Common myeloid progenitor, CD34-positive (primary cell): ENCODE measurements at regions not wholly inside any gene's neighbourhood (a gene's known extent, or its start where the extent isn't known, plus 50 kb on each side); places are given as distances from the start of the nearest gene placed in this dataset.

Experiments
- CTCF ChIA-PET: fragments of 350-600 bp; sonication (Branson Sonifier 250); formaldehyde crosslinking; loops from one replicate; lab custom pipeline; 2021; ENCODE audit warnings: antibody characterized with exemption; lab: Charles Lee
- POLR2A ChIA-PET: fragments of 350-600 bp; sonication (Branson Sonifier 250); formaldehyde crosslinking; loops from one replicate; lab custom pipeline; 2021; ENCODE audit warnings: antibody characterized with exemption; lab: Charles Lee
- DNase-seq, 3 donors: peaks; one replicate each; pipeline versions ENCODE4 v3.0.0 to v3.0.0-alpha.2; 2013
- H3K27ac ChIP-seq, 2 experiments: 1 replicate in 1 of 2; 2 replicates in 1 of 2; pipeline ENCODE4 v1.7.0; 2013; ENCODE audit warnings: inconsistent platforms in 2 of 2, low read length in 2 of 2, mild to moderate bottlenecking in 2 of 2, low read depth in 1 of 2, moderate library complexity in 1 of 2; ENCODE audit not compliant: severe bottlenecking in 2 of 2, insufficient read depth in 1 of 2, poor library complexity in 1 of 2
- H3K27me3 ChIP-seq, 5 experiments: replicated peaks in 2 of 5; 1 replicate in 3 of 5; 2 replicates in 2 of 5; pipeline versions ENCODE4 v1.6.1 to v1.7.0; 2013; ENCODE audit warnings: low read length in 4 of 5, mild to moderate bottlenecking in 2 of 5, moderate library complexity in 2 of 5, inconsistent platforms in 1 of 5; ENCODE audit not compliant: insufficient read depth in 5 of 5, control insufficient read depth in 4 of 5
- H3K36me3 ChIP-seq, 4 experiments: 1 replicate in 2 of 4; 2 replicates in 2 of 4; pipeline versions ENCODE4 v1.6.1 to v1.7.0; 2013; ENCODE audit warnings: low read length in 3 of 4, control low read depth in 1 of 4, mild to moderate bottlenecking in 1 of 4; ENCODE audit not compliant: control insufficient read depth in 4 of 4, insufficient read depth in 4 of 4
- H3K4me1 ChIP-seq, 4 experiments: 1 replicate in 3 of 4; 2 replicates in 1 of 4; pipeline versions ENCODE4 v1.6.1 to v1.7.1; 2013; ENCODE audit warnings: low read length in 3 of 4, mild to moderate bottlenecking in 3 of 4, control low read depth in 1 of 4, inconsistent platforms in 1 of 4, moderate library complexity in 1 of 4; ENCODE audit not compliant: control insufficient read depth in 4 of 4, insufficient read depth in 4 of 4; ENCODE audit errors: control extremely low read depth in 1 of 4
- H3K4me3 ChIP-seq, 7 experiments: 1 replicate in 4 of 7; 2 replicates in 3 of 7; pipeline versions ENCODE4 v1.5.1 to v1.7.0; 2013; ENCODE audit warnings: mild to moderate bottlenecking in 7 of 7, low read length in 6 of 7, moderate library complexity in 6 of 7, inconsistent platforms in 2 of 7, low read depth in 2 of 7, control low read depth in 1 of 7; ENCODE audit not compliant: insufficient read depth in 4 of 7, control insufficient read depth in 1 of 7; ENCODE audit errors: extremely low read depth in 1 of 7
- H3K9me3 ChIP-seq, 5 experiments: 1 replicate in 4 of 5; 2 replicates in 1 of 5; pipeline versions ENCODE4 v1.6.1 to v1.7.1; 2013; ENCODE audit warnings: low read length in 4 of 5, mild to moderate bottlenecking in 2 of 5, inconsistent platforms in 1 of 5, low read depth in 1 of 5, moderate library complexity in 1 of 5; ENCODE audit not compliant: control insufficient read depth in 4 of 5, insufficient read depth in 2 of 5; ENCODE audit errors: control extremely low read depth in 1 of 5
- WGBS: methylation state at CpG from one replicate; pipeline ENCODE4 v1.1.5; 2013; ENCODE audit not compliant: insufficient coverage; 5-methylcytosine and 5-hydroxymethylcytosine counted together

DNA sequence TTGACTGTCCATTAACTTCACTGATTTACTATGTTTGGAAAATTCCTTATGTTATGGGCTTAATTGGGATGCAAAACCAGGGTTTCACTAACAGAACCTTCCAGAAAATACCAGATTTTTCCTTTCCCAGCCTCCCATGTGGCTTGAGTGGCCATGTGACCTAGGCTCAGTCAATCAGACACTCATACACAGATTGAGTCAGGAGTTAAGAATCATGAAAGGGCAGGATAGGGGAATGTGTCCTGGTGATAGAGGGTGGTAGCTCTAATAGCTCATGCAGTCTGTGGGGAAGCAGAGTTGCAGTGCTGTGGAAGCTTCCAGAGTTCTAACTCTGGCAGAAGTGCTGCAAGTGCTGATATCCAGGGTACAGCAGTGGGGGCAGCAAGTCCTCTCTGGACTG, 134.1 kb upstream of the IFNG-AS1 start:
- Histone ChIP-seq H3K27me3 (peaks cover 0 to 7% (median 4%) of the 10 kb centered on the region in 5 experiments), H3K27ac (no peak overlapping the region), H3K36me3 (no peaks in the 10 kb centered on the region), H3K4me1 (no peaks in the 10 kb centered on the region), H3K9me3 (peaks cover 0 to 3% (median 0%) of the 10 kb centered on the region in 5 experiments), H3K4me3 (no peak overlapping the region)
- POLR2A ChIA-PET, result no interaction called here
- CTCF ChIA-PET, result no interaction called here
- DNase-seq, result no peak

DNA sequence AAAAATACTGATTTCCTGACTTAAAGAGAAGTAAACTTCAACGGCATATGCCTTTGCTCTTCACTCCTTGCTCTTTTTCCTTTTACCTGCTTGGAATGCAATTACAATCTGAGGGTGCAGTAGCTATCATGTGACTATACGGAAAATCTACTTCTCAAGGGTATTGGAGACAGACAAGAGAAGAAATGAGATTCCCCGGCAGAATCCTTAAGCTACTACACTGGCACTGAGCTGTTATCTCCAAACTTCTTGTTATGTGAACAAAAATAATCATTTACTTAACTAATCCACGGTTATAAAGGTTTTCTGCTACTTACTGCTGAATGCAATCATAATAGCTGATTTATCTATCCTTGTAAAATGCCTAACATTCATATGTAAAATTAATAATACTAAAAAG, 118.0 kb upstream of the IFNG-AS1 start:
- peaks cover 0 to 4% (median 0%) of the 10 kb centered on the region in 5 experiments for H3K27me3 ChIP-seq
- no peak overlapping the region for H3K27ac ChIP-seq
- no peak for DNase-seq
- no peaks in the 10 kb centered on the region for H3K4me1 ChIP-seq
- H3K9me3 ChIP-seq, result peaks cover 0 to 3% (median 0%) of the 10 kb centered on the region in 5 experiments
- CTCF ChIA-PET, result no interaction called here
- POLR2A ChIA-PET, result no interaction called here
- H3K36me3 ChIP-seq, result no peaks in the 10 kb centered on the region
- WGBS, result 57% methylated on average over 2 of the region's 4 CpGs
- H3K4me3 ChIP-seq, result no peak overlapping the region

DNA sequence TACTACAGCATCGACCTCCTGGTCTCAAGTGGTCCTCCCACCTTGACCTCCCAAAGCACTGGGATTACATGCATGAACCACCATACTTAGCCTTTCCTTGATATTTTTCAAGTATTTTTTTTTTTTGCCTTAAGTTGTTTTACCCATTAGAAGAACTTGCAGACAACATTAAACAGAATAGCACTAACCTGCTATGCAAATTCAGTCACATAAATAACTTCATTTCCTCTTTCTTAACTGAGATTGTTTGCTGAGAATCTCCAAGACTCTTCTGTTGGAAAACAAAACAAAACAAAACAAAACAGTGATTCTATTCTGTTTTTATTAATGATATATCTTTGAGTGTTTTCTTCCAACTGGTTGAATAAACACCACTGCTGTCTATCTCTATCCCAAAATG, 115.9 kb upstream of the IFNG-AS1 start:
- CTCF ChIA-PET, result interaction anchor here (1.0 kb wide), 1 partner anchor 121 kb away, joined by 3 read pairs; no protein-coding TSS in a partner anchor

GRCh38 chr12:67876305-67876915, 112.8 kb upstream of the IFNG-AS1 start:
- Histone ChIP-seq H3K4me3 (no peak overlapping the region), H3K27ac (no peak overlapping the region), H3K4me1 (no peaks in the 10 kb centered on the region), H3K27me3 (peaks cover 0 to 6% (median 3%) of the 10 kb centered on the region in 5 experiments), H3K36me3 (no peaks in the 10 kb centered on the region), H3K9me3 (peaks cover 0 to 2% (median 0%) of the 10 kb centered on the region in 5 experiments)
- DNase-seq, result no peak
- CTCF ChIA-PET, result no interaction called here
- POLR2A ChIA-PET, result no interaction called here

More for the DNA sequence above, 115.9 kb upstream of the IFNG-AS1 start:
- 100% methylated on average over 1 of the region's 1 CpG for WGBS
- peaks cover 0 to 6% (median 0%) of the 10 kb centered on the region in 5 experiments for H3K27me3 ChIP-seq
- H3K4me3 ChIP-seq, result no peak overlapping the region
- H3K27ac ChIP-seq, result no peak overlapping the region
- DNase-seq, result no peak
- no peaks in the 10 kb centered on the region for H3K4me1 ChIP-seq
- POLR2A ChIA-PET, result no interaction called here
- H3K36me3 ChIP-seq, result no peaks in the 10 kb centered on the region
- peaks cover 0 to 3% (median 0%) of the 10 kb centered on the region in 5 experiments for H3K9me3 ChIP-seq

- no peaks in the 10 kb centered on the region for H3K36me3 ChIP-seq
- no peak overlapping the region for H3K4me3 ChIP-seq
- H3K27me3 ChIP-seq, result peaks cover 0 to 7% (median 3%) of the 10 kb centered on the region in 5 experiments
- ChIA-PET CTCF (no interaction called here), POLR2A (no interaction called here)
- H3K27ac ChIP-seq, result no peak overlapping the region
- peaks cover 0 to 2% (median 0%) of the 10 kb centered on the region in 5 experiments for H3K9me3 ChIP-seq
- WGBS, result 90% methylated on average over 3 of the region's 3 CpGs
- no peak for DNase-seq
- no peaks in the 10 kb centered on the region for H3K4me1 ChIP-seq
Observed at GRCh38 chr12:67877727-67878126, 111.5 kb upstream of the IFNG-AS1 start.

- Histone ChIP-seq H3K9me3 (peaks cover 0 to 2% (median 0%) of the 10 kb centered on the region in 5 experiments), H3K27me3 (peaks cover 0 to 13% (median 4%) of the 10 kb centered on the region in 5 experiments), H3K36me3 (no peaks in the 10 kb centered on the region), H3K4me3 (no peak overlapping the region), H3K27ac (no peak overlapping the region), H3K4me1 (no peaks in the 10 kb centered on the region)
- DNase-seq, result no peak
- 100% methylated on average over 2 of the region's 5 CpGs for WGBS
- ChIA-PET POLR2A (no interaction called here), CTCF (interaction anchor here (1.0 kb wide), 1 partner anchor 461 kb away, joined by 3 read pairs; no protein-coding TSS in a partner anchor)
Observed at GRCh38 chr12:67879937-67880336, 109.3 kb upstream of the IFNG-AS1 start.

DNA sequence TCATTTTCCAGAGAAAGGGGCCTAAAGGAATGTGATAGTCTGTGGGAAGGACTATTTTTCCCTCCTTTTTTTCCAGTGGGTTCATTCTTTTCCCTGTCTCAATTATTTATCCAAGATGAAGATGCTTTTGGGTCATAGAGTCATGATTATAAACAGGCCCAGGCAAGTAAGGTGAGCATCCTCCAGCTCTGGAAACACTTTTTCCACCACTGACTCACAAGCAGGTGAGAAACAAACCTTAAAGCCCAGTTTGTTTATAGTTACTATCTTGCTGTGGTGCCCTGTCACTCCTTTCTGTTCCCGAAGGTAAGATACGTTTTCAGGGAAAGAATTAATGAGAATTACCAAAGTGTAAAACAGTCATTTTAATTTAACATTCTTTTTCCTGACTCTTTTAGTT, 107.7 kb upstream of the IFNG-AS1 start:
- no peaks in the 10 kb centered on the region for H3K4me1 ChIP-seq
- no CpG with 5 or more reads among the region's 2 CpGs for WGBS
- no peaks in the 10 kb centered on the region for H3K36me3 ChIP-seq
- H3K9me3 ChIP-seq, result no peaks in the 10 kb centered on the region
- no peak overlapping the region for H3K27ac ChIP-seq
- CTCF ChIA-PET, result no interaction called here
- peaks cover 0 to 18% (median 3%) of the 10 kb centered on the region in 5 experiments for H3K27me3 ChIP-seq
- H3K4me3 ChIP-seq, result no peak overlapping the region
- DNase-seq, result no peak
- POLR2A ChIA-PET, result no interaction called here
